Anterior cingulate cortex (tissue), 58 donors: ENCODE measurements at regions not wholly inside any gene's neighbourhood (a gene's known extent, or its start where the extent isn't known, plus 50 kb on each side); places are given as distances from the start of the nearest gene placed in this dataset.

ENCODE experiments used
- DNase-seq, 58 donors: peaks; one replicate each; lab custom pipeline; 2025; lab: John Stamatoyannopoulos, UW

DNA sequence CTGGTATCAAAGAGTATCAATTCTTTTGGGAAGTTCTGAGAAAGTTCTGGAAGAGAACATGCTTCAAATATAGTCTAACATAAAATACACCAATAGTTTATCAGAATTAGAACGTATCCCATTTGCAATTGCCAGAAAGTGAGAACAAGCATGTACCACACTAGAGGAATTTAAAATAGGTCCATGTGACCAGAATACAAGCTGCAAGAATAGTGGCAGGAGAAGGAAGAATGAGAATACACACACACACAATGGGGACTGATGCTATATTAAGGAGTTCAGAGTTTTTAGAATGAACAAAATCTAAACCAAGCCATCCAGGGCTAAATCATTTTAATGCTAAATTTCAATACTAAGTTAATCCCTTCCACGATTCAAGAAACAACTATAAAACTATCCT is 99.1 kb upstream of the TMEM168 start:
- no peak for DNase-seq

DNA sequence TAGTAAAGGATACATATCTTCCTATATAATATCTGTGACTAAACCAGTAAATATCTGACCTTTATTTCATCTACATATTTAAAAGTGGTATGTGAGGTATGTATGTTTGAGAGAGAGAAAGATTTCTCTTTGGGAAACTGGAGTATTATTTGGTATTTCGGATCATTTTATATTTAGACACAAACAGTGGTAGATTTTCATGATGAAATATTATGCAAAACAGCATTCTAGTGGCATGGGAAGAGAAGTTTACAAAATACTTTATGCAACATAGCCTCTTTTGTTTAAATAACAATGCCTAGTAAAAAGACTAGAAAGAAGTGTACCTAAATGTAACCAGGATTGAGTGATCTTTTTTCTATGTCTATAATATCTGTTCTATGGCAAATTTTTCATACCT is 98.6 kb upstream of the TMEM168 start:
- no peak for DNase-seq

GRCh38 chr7:112887976-112888375 is 97.8 kb upstream of the TMEM168 start:
- DNase-seq: no peak

DNA sequence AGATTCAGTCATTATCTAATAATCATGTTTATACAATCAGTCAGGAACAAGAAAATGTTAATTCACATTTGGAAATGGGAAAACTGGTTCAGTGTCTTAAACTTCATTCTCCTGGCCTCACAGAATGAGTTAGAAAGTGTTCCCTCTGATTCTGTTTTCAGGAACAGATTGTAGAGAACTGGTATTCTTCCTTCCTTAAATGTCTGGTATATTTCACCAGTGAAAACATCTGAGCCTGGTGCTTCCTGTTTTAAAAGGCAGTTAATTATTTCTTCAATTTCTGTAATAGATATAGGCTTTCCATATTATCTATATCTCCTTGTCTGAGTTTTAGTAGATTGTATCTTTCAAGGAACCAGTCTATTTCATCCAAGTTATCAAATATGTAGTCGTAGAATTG is 97.1 kb upstream of the TMEM168 start:
- no peak for DNase-seq

GRCh38 chr7:112886208-112886607 is 96.0 kb upstream of the TMEM168 start:
- no peak for DNase-seq

GRCh38 chr7:112882991-112883390 is 92.8 kb upstream of the TMEM168 start:
- DNase-seq: no peak

- no peak for DNase-seq
These were observed 92.3 kb upstream of the TMEM168 start for GRCh38 chr7:112882511-112882910.

DNA sequence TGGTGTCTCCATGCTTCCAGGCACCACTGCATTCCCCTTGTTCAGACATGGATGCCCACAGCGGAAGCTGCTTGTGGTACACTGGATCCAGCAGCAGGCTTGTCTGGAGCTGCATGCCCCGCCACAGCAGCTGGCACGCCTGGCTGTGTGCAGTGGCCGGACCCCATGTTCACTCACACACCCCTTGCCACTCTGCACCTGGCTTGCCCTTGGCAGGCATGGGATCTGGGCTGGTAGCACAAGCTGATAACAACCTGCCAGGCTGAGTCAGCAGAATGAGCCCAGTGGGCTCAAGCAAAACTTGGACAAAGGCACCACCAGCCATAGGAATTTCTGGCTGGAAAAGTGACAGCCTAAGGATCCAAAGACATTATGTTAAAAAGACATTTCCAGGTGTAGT is 91.8 kb upstream of the TMEM168 start:
- DNase-seq: no peak

DNA sequence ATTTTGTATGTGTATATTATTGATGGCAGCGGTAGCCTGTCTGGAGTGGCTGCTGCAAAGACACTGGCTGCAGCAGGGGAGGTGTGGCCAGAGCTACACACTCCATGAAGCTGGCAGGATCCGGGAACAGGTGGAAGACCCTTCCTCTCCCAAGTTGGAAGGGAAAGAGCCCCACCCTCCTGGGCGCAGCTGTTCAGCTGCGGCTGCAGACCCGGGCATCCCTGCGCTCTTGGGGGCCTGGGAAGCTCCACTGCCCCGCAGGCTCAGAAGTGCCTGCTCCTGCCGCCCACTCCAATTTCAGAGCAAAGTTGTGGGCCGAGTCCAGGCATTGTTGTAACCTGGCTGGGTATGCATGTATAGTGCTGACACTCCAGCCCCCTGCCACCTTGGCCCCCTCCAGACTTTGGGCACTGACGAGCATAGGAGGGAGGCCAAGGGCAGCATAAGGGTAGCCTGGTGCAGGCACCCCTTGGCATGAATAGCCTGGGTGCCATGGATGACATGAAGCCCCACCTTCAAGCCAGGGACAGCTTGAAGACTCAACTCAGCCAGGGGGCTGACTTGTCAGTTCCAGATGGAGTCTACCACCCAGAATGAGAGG is 90.7 kb upstream of the TMEM168 start:
- no peak for DNase-seq

DNA sequence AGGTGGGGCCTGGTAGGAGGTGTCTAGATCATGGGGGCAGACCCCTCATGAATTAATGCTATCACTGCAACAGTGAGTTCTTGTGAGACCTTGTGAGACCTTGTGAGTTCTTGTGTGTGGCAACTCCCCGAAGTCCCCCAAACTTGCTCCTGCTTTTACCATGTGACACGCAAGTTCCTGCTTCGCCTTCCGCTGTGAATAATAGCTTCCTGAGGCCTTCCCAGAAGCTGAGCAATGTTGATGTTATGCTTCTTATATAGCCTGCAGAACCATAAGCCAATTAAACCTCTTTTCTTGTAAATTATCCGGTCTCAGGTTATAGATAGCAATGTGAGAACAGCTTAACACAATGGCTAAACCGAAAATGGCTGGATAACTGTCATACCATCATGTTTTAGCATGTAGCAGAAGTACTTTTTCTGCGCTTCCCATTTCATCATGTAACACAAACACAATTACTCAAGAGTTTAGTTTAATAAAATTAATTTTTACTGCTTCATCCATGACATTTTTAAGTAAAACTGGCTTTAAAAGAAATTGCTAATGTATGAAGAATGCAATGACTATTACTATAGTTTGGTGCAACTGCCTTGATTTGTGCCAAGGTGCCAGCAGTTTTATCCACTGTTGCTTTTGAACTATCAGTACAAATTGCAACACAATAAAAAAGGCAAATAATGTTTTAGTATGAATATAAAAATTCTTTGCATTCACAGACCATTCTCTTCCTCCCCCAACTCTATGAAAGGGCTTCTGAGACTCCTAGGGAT is 87.7 kb upstream of the TMEM168 start:
- DNase-seq: no peak

- no peak for DNase-seq
These were observed 86.7 kb upstream of the TMEM168 start for GRCh38 chr7:112876877-112877276.

DNA sequence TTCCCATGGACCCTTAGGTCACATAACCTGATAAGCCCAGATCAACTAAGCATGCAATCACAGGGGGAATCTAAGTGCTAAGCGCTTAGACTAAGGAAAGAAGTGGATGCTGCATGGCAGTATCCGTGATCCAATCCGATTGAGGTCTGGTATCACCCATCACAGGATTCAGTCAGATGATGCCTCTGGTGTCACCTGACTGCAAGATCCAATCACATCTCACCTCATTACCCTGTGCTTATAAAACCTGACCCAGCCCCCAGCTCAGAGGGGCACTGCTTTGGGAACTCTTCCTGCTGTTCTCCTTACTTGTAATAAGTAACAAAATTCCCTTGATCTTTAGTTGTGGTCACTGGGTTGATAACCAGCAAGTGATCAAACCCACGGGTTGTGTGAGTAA is 84.7 kb upstream of the TMEM168 start:
- no peak for DNase-seq

DNA sequence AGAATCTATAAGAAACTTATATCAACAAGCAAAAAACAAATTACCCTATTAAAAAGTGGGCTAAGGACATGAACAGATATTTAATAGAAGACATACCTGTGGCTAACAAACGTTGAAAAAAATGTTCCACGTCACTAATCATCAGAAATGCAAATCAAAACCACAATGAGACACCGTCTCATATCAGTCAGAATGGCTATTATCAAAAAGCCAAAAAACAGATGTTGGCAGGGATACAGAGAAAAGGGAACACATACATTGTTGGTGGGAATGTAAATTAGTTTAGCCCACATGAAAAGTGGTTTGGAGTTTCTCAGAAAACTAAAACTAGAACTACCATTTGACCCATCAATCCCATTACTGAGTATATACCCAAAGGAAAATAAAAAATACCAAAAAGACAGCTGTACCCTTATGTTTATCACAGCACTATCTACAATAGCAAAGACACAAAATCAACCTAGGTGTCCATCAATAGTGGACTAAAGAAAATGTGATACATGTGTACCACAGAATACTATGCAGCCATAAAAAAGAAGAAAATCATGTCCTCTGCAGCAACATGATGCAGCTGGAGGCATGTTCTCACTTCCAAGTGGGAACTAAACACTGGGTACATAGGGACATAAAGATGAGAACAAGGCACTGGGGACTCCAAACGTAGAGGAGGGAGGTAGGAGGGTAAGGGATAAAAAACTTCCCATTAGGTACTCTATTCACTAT is 83.8 kb upstream of the TMEM168 start:
- DNase-seq: no peak

DNA sequence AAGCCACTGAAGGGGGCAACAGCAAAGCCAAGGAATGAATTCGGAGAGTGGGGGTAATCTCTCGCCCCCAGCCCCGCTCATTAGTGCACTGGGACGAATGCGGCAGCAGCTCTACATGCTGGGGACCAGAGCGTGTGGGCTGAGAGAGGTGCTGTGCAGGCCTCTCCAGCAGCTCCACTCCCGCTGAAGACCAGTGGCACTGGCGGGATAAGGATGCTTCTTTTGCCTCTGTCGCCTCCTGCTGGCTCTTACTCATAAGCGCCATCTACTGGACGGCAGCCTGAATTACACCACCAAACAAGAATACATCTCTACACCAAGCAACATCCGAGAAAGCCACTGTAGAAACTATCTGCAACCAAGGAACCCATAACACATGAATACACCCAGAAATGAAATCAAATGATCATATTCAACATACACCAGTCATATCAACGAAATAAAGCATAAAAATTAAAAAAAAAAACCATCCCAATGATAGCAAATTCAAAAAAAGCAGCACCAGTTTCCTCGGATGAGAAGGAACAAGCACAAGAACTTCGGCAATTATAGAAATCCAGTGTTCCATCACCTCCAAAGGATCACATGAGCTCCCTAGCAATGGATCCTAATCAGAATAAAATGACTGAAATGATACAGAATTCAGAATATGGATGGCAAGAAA is 79.0 kb upstream of the TMEM168 start:
- DNase-seq: peak in 1 of 58 donors; percentile 3

DNA sequence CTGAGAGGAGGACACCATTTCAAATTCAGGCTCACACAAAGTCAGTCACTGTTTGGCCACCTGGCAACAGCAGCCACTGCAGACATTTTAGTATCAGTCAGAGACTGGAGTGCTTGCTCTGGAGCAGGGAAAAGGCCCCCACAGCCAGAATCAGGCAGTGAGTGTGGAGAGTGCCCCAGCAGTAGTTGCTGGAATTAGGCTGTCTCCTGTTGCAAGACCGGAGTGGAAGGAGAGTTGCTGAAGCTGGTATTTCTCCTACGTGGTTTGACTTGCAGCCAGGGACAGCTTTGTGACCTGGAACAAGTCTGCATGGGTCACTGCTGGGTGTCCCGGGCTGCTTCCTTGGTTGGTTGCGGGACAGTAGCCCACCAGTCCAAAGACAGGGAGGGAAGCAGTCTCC is 78.4 kb upstream of the TMEM168 start:
- no peak for DNase-seq

- DNase-seq: no peak
These were observed 76.2 kb upstream of the TMEM168 start for GRCh38 chr7:112866424-112866823.

DNA sequence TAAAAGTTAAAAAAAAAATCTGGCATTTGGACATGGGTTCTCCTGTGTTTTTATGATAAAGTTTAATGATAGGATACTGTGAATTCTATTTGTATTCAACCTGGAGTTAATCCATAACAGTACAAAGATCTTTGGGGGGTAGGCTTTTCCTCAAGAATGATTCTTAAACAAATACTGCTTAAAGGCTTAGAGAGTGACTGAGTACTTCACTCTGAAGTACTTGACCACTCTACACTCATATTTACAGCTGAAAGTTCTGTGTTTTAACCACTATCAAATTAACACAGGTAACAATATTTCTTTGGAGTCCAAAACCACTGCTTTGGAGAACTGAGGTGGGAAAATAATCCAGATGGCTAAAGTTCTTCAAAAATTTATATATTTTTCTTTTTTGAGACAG is 74.2 kb upstream of the TMEM168 start:
- DNase-seq: no peak

DNA sequence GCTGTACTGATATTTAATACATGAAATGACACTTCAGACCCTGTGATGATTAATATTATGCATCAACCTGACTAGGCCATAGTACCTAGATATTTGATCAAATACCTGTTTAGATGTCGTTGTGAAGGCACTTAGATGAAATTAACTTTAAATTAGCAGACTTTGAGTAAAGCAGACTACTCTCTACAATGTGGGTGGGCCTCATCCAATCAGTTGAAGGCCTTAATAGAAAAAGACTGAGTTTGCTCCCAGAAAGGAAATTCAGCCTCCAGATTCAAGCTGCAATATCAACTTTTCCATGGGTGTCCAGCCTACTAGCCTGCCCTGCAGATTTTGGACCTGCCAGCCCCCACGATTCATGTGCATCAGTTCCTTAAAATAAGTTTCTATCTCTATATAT is 68.6 kb upstream of the TMEM168 start:
- no peak for DNase-seq

DNA sequence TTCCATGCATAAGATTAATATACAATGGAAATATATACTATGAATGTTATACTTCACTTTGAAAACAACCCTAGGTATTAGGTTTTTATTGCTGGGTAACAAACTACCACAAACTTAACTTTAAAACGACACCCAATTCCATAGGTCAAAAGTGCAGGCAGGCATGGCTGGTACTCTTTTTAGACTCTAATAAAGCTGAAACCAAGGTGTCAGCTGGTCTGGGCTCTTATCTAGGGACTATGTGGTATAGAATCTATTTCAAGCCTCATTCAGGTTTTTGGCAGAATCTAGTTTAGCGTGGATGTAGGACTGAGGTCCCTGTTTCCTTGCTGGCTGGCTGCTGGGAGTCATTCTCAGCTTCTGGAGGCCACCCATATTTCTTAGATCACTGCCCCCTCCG is 65.0 kb upstream of the TMEM168 start:
- no peak for DNase-seq

DNA sequence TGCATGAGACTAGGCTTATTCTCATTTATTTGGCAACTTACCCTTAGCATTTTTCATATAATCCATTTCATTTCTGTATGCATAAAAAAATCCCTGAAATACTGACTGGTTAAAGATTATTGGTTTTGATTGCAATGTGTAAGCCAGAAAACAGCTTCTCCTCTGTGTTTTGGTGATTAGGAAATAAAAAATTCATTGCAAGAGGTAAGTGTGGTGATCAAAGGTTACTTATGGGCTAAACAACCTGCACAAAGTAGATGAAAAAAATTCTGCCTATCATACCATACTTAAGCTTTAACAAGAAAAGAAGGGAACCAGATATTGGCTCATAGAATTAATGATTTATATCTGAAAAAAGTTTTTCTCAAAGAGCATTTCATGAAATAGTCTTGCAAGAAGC is 64.0 kb upstream of the TMEM168 start:
- no peak for DNase-seq

- no peak for DNase-seq
These were observed 63.2 kb upstream of the TMEM168 start for GRCh38 chr7:112853422-112853821.
